Activated T-helper 2 cell treated with anti-CD3 and anti-CD28 coated beads, Interferon-gamma antibody, Interleukin-2, Interleukin-4, amounts not matched to agents 10 μg/mL and 5 μg/mL and 100 μg/mL, durations not matched to agents 14 hours and 24 hours and 36 hours (primary cell): ENCODE measurements at regions not wholly inside any gene's neighbourhood (a gene's known extent, or its start where the extent isn't known, plus 50 kb on each side); places are given as distances from the start of the nearest gene placed in this dataset.

Source experiments
- DNase-seq: peaks from one replicate; pipeline ENCODE4 v3.0.0; 2021; ENCODE audit warnings: low spot score
- H3K27ac Mint-ChIP-seq: one replicate; pipeline ENCODE4 v1.8.0; 2021; ENCODE audit warnings: mixed read lengths
- H3K27me3 Mint-ChIP-seq: one replicate; pipeline ENCODE4 v1.8.0; 2021; ENCODE audit warnings: low read depth, mixed read lengths
- H3K36me3 Mint-ChIP-seq: one replicate; pipeline ENCODE4 v1.8.0; 2021; ENCODE audit warnings: low read depth, mixed read lengths
- H3K4me1 Mint-ChIP-seq: one replicate; pipeline ENCODE4 v1.8.0; 2021; ENCODE audit warnings: low read depth, mixed read lengths
- H3K4me3 Mint-ChIP-seq: one replicate; pipeline ENCODE4 v1.8.0; 2021; ENCODE audit warnings: low read depth, mild to moderate bottlenecking, moderate library complexity, mixed read lengths
- H3K9me3 Mint-ChIP-seq: one replicate; pipeline ENCODE4 v1.8.0; 2021; ENCODE audit warnings: mixed read lengths
- intact Hi-C: fragments of 100-400 bp; cut with micrococcal nuclease; formaldehyde crosslinking; loops from one replicate; pipeline ENCODE4 v1.15.1; 2023

DNA sequence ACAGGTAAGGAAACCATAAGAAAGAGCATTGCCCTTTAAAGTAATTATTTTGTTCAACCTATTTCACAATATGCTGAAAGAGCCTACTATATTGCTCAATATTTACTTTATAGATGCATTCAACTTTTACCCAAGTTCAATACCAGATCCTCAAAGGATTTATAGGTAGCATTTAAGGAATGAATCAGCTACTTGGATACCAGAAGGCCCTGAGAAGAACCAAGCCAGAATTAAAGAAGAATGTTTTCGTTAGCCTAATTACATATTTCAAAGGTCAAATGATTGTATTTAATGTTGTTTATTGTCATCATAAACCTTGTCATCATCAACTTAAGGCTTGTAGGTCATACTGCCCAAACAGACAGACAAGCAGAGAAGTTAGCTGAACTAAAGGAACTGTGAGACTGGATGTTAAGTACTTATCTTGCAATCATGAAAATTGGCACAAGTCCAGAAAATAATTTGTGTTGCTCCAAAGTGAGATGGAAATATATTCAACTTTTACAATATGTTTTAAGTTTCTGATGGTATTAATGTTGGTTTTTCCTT is 636.7 kb downstream of the RFPL4B start:
- no peaks in the 10 kb centered on the region for H3K36me3 Mint-ChIP-seq
- no peaks in the 10 kb centered on the region for H3K27me3 Mint-ChIP-seq
- H3K9me3 Mint-ChIP-seq, result no peaks in the 10 kb centered on the region
- H3K4me1 Mint-ChIP-seq, result no peaks in the 10 kb centered on the region
- no peak overlapping the region for H3K27ac Mint-ChIP-seq
- no peak overlapping the region for H3K4me3 Mint-ChIP-seq
- intact Hi-C loops, result no loop called here
- no peak for DNase-seq

- intact Hi-C loops, result no loop called here
- Mint-ChIP-seq H3K4me3 (no peak overlapping the region), H3K27me3 (no peaks in the 10 kb centered on the region)
Observed at GRCh38 chr6:112984899-112985298, 637.8 kb downstream of the RFPL4B start.

DNA sequence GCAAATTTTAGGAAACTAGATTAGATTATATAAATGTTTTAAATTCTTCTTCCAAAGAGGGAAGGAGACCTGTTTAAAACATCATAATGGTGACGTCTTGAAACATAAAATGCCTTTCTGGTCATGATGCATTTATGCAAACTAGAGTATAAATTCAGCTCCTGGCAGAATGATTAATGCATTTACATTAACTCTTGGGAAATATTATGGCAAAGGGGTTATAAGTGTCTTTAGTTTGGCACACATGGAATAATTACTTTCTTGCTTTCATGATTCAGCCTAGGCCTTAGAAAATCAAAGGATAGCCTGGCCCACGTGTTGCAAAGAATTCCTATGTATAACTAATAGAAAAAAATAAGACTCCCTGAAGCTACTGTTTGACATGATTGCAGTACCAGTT is 639.2 kb downstream of the RFPL4B start:
- Mint-ChIP-seq H3K4me1 (no peaks in the 10 kb centered on the region), H3K27me3 (no peaks in the 10 kb centered on the region), H3K4me3 (no peak overlapping the region), H3K27ac (no peak overlapping the region), H3K9me3 (no peaks in the 10 kb centered on the region), H3K36me3 (no peaks in the 10 kb centered on the region)
- intact Hi-C loops, result no loop called here
- no peak for DNase-seq

More at GRCh38 chr6:112984899-112985298, 637.8 kb downstream of the RFPL4B start:
- H3K9me3 Mint-ChIP-seq, result no peaks in the 10 kb centered on the region
- no peak for DNase-seq
- no peaks in the 10 kb centered on the region for H3K4me1 Mint-ChIP-seq
- H3K27ac Mint-ChIP-seq, result no peak overlapping the region
- no peaks in the 10 kb centered on the region for H3K36me3 Mint-ChIP-seq

DNA sequence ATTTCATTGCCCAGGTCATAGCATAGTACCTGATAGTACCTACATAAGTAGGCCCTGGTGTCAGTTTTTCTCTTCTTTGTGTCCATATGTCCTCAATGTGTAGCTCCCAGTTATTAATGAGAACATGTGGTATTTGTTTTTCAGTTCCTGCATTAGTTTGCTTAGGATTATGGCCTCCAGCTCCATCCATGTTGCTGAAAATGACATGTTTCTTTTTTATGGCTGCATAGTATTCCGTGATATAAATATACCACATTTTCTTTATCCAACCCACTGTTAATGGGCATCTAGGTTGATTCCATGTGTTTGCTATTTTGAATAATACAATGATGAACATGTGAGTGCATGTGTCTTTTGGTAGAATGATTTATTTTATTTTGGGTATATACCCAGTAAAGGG is 641.6 kb downstream of the RFPL4B start:
- Mint-ChIP-seq H3K4me3 (no peak overlapping the region), H3K27me3 (no peaks in the 10 kb centered on the region), H3K4me1 (no peaks in the 10 kb centered on the region), H3K27ac (no peak overlapping the region), H3K36me3 (no peaks in the 10 kb centered on the region), H3K9me3 (no peaks in the 10 kb centered on the region)
- intact Hi-C loops, result no loop called here
- DNase-seq, result no peak

DNA sequence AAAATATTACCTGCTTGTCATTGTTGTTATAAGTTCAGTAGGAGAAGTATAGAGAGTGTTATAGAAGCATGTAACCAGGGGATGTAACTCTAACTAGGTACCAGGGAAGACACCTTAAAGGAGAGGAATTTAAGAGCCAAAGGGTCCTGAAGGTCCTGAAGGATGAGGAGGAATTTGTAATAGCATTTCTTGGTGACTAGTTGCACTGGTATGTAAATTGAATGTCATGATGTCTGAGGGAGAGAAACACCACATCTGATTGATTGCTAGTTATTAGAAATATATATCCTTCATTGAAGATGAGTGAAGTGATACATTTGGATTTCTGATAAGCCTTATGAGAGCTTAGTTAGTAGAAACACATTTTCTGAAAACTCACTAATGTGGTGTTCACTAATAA is 643.8 kb downstream of the RFPL4B start:
- Mint-ChIP-seq H3K9me3 (no peaks in the 10 kb centered on the region), H3K36me3 (no peaks in the 10 kb centered on the region), H3K4me1 (no peaks in the 10 kb centered on the region), H3K27ac (no peak overlapping the region), H3K27me3 (no peaks in the 10 kb centered on the region), H3K4me3 (no peak overlapping the region)
- DNase-seq, result no peak
- intact Hi-C loops, result no loop called here

GRCh38 chr6:112991912-112992311 is 644.8 kb downstream of the RFPL4B start:
- Mint-ChIP-seq H3K27me3 (no peaks in the 10 kb centered on the region), H3K4me1 (no peaks in the 10 kb centered on the region), H3K27ac (no peak overlapping the region), H3K4me3 (no peak overlapping the region), H3K9me3 (no peaks in the 10 kb centered on the region), H3K36me3 (no peaks in the 10 kb centered on the region)
- intact Hi-C loops, result no loop called here
- no peak for DNase-seq

DNA sequence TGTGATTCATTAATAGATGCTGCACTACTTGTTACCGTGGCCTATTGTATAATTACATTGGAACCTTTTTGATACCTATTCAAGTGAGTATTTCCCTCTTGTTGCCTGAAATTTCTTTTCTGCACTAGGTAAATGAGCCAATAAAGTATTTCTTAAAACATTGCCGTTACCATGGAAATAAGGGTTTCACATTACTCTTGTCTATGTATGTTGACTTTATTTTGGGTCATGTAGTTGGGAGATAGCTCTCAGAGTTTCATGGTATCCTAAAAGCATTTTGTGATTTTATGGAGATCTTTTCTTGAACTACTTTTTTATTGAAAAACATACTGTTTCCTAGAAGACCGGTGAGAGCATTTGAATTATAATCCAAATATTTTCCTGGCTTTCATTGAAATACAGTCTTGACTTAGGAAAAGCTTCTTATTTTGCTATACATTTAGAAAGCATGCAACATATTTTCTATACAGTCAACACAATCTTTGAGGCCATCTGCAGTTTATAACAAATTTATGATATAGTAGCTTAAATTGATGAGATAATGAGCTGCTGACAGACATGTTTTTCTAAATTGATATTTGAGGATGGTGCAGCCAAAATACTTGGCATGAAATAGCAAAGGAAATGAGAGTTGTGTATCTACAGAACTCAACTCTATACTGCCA is 650.4 kb downstream of the RFPL4B start:
- H3K27me3 Mint-ChIP-seq, result no peaks in the 10 kb centered on the region
- no peak for DNase-seq
- no peak overlapping the region for H3K27ac Mint-ChIP-seq
- no peaks in the 10 kb centered on the region for H3K36me3 Mint-ChIP-seq
- H3K4me1 Mint-ChIP-seq, result no peaks in the 10 kb centered on the region
- intact Hi-C loops, result no loop called here
- no peaks in the 10 kb centered on the region for H3K9me3 Mint-ChIP-seq
- H3K4me3 Mint-ChIP-seq, result no peak overlapping the region

DNA sequence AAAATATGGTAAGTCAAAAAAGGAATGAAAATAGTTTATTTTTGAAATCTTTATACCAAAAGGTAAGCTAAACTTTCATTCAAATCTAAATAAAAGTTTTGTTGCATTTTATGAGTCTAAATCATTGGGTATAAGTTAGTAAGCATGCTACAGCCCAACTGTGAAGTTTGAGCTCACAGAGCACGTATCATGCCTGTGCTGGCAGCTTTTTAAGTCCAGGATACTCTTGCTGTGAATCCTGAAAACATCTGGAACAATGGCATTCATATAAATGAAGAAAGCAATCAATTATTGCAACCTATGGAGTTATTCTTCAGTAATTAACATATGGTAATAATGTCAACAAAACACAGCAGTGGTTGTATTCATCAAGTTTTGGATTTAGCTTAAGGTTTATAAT is 656.9 kb downstream of the RFPL4B start:
- no peaks in the 10 kb centered on the region for H3K9me3 Mint-ChIP-seq
- no peaks in the 10 kb centered on the region for H3K4me1 Mint-ChIP-seq
- H3K27me3 Mint-ChIP-seq, result no peaks in the 10 kb centered on the region
- H3K27ac Mint-ChIP-seq, result no peak overlapping the region
- intact Hi-C loops, result no loop called here
- H3K4me3 Mint-ChIP-seq, result no peak overlapping the region
- DNase-seq, result no peak
- no peaks in the 10 kb centered on the region for H3K36me3 Mint-ChIP-seq

- Mint-ChIP-seq H3K27ac (no peak overlapping the region), H3K9me3 (no peaks in the 10 kb centered on the region), H3K36me3 (no peaks in the 10 kb centered on the region), H3K4me3 (no peak overlapping the region), H3K27me3 (no peaks in the 10 kb centered on the region), H3K4me1 (no peaks in the 10 kb centered on the region)
- DNase-seq, result no peak
- intact Hi-C loops, result no loop called here
Observed at GRCh38 chr6:113004470-113005270, 657.5 kb downstream of the RFPL4B start.

- no peak overlapping the region for H3K4me3 Mint-ChIP-seq
- no peaks in the 10 kb centered on the region for H3K9me3 Mint-ChIP-seq
- no peaks in the 10 kb centered on the region for H3K4me1 Mint-ChIP-seq
- H3K27me3 Mint-ChIP-seq, result no peaks in the 10 kb centered on the region
- H3K27ac Mint-ChIP-seq, result no peak overlapping the region
- intact Hi-C loops, result no loop called here
- DNase-seq, result no peak
- no peaks in the 10 kb centered on the region for H3K36me3 Mint-ChIP-seq
Observed at GRCh38 chr6:113006494-113006893, 659.4 kb downstream of the RFPL4B start.

GRCh38 chr6:113009682-113010081 is 662.6 kb downstream of the RFPL4B start:
- DNase-seq, result no peak
- Mint-ChIP-seq H3K36me3 (no peaks in the 10 kb centered on the region), H3K4me3 (no peak overlapping the region), H3K27ac (no peak overlapping the region), H3K4me1 (no peaks in the 10 kb centered on the region), H3K27me3 (no peaks in the 10 kb centered on the region), H3K9me3 (no peaks in the 10 kb centered on the region)
- intact Hi-C loops, result no loop called here

DNA sequence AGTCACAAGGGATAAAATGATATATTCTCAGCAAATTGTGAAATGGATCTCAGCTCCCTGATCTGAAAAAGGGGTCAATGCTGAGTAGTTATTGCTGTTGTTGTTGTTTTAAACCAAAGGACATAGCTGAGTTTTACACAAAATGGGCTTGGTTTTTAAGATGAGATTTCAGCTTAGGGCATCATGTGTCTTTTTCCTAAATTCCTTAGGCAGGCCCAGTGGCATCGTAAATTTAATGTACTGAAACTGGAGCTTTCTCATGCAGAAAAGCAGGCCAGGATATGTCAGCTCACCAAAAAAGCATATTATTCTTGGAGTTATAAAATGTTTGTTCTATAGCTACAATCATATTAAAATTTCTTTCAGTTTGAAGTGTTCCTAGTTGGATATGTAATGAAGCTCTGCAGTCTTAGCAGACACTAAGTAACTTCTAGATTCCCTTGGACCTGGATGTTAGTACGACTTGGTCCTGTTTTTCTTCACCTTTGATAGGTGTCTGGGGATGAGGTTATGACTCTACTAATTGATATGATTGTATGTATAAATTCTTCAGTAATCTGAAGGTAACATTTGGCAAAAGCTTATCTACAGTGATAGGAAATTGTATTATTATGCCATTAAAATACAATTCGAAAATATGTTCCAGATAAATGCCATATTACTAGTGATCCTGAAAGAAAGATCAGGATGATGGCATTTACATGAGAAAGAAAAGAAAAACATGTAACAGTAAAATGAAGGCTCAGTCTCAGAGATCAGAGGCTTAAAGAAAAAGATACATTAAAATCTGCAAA is 663.3 kb downstream of the RFPL4B start:
- no peak for DNase-seq
- H3K27me3 Mint-ChIP-seq, result no peaks in the 10 kb centered on the region
- no peak overlapping the region for H3K27ac Mint-ChIP-seq
- H3K36me3 Mint-ChIP-seq, result no peaks in the 10 kb centered on the region
- no peaks in the 10 kb centered on the region for H3K9me3 Mint-ChIP-seq
- H3K4me1 Mint-ChIP-seq, result no peaks in the 10 kb centered on the region
- no peak overlapping the region for H3K4me3 Mint-ChIP-seq
- intact Hi-C loops, result no loop called here

GRCh38 chr6:113011389-113011788 is 664.3 kb downstream of the RFPL4B start:
- H3K4me3 Mint-ChIP-seq, result no peak overlapping the region

More at GRCh38 chr6:113011389-113011788, 664.3 kb downstream of the RFPL4B start:
- Mint-ChIP-seq H3K27ac (no peak overlapping the region), H3K9me3 (no peaks in the 10 kb centered on the region), H3K36me3 (no peaks in the 10 kb centered on the region), H3K27me3 (no peaks in the 10 kb centered on the region), H3K4me1 (no peaks in the 10 kb centered on the region)
- intact Hi-C loops, result no loop called here
- DNase-seq, result no peak
